Midbrain (tissue), 1 donor: ENCODE measurements at regions not wholly inside any gene's neighbourhood (a gene's known extent, or its start where the extent isn't known, plus 50 kb on each side); places are given as distances from the start of the nearest gene placed in this dataset.
"Not testable (repeated sequence)": the region's sequence is repeated elsewhere in the genome, so short reads cannot be mapped to it uniquely, and the experiment has no call there.

Experiments used
- DNase-seq: peaks from one replicate; lab custom pipeline; 2025; lab: John Stamatoyannopoulos, UW

DNA sequence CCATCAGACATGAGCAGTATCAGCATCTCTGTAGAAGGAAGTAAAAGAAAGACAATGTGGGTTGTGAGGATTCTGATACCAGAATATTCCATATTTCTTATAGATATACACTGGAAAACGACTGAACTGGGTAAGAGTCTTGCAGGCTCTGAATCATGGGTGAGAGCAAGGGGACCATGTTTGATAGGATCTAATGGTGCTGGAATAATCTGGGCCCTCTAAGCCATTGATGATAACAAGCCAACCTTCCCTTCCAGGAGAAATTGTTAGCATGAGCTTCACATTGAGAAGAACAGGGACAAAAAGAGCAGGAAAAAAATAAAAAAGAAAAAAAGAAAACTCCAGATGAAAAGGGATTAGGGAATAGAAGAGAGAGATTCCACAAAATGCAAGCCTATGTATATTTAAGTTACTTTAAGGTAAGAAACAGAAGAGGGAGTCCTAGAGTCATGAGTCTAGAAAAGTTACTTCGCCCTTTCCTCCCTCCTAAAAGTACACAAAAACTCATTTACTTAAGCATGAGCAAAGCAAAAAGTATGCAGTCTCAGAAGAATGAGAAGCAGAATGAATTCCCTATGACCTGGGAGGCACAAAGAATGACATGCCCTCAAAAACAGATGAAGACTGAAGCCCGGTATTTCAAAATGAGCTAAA lies 181.9 kb downstream of the TMEM26 start:
- DNase-seq = no peak

DNA sequence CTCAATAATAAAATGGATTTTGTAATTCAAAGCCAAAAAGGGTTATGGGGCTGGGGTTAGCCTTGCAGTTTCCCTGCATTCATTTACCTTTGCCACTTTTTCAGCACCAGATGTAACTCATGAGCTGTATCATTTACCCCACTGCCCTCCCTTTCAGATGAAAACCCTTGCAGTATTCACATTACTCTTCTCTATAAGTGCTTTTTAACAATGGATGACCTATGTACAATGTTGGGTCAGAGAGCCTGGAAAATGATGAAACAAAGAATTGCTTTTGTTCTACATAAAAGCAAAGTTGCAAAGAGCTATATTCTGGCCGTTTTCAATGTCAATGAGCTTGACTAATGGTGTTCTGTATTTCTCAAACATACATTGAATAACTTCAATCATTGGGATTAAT lies 189.7 kb downstream of the TMEM26 start:
- no peak for DNase-seq

DNA sequence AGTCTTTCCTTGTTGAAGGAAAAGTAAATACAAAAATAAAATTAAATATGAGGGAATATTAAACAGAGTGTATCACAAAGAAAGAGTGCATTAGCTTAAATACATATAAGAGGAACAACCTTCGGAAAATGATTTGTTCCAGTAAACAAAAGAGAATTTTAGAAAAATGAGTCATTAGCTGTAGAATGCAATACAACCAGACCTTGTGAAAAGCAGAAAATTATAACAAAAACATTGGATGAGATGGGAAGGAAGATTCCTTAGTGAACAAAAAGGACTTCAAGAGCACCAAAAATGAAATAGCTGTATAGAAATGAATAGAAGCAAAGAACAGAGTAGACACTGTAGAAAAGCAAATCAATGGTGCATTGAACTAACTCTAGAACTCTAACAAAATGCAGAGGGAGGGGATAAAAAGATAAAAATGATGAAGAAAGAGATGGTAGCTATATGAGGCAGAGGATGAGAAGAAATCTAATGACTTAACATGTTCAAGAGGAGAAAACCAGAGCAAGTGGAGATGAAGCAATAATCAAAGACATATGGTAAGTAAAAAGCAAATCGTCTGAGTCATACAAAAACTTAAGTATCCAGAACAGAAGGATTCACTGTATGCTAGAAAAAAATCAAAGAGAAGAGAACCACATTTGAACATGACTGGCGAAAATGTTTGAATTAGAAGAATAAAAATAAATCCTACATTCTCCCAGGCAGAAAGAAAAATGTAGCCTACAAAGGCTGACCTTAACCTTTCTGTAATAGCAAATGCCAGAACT lies 190.5 kb downstream of the TMEM26 start:
- DNase-seq = no peak

DNA sequence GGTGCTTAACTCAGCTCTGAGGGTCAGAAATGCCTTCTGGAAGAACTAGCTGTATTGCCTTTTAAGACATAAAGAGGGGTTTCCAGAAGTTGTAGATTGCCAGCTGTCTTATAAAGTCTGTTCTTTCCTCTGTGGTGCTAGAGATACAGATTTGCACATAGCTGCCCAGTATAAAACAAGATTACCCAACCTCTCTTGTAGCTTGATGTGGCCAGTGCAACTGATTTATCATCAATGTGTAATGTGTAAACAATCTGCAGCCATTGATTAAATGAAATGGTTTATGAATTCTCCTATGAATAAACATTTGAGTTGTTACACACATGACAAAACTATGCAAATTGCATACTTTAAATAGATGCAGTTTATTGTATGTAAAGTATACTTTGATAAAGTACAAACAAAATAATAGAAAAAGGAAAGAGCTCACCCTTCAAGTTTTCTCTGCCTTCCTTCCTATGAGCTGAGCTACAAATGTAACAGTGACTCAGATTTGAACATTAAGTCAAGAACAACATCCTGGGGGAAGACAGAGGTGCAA lies 195.2 kb downstream of the TMEM26 start:
- no peak for DNase-seq

DNA sequence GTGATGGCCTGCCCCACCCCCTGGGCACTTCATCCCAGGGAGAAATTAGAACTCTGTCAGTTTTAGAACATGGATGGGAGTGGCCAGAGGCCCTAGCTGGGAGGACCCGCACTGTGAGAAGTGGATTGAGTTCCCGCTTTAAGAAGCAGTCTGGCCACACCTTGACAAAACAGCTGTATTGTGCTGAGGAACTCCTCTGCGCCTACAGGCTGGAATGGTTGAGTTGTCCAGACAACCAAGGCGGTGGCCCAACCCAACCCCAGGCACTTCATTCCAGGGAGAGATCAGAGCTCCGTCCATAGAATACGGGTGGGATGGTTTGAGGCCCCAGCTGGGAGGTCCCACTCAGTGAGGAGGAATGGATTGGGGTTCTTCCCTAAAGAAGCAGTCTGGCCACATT lies 196.0 kb downstream of the TMEM26 start:
- no peak for DNase-seq

DNA sequence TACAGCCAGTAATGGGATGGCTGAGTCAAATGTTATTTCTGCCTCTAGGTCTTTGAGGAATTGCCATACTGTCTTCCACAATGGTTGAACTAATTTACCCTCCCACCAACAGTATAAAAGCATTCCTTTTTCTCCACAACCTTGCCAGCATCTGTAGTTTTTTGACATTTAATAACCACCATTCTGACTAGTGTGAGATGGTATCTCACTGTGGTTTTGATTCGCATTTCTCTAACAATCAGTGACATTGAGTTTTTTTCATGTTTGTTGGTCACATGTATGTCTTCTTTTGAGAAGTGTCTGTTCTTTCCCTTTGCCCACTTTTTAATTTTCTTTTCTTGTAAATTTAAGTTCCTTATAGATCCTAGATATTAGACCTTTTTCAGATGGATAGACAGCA lies 200.9 kb downstream of the TMEM26 start:
- not testable (repeated sequence) for DNase-seq

DNA sequence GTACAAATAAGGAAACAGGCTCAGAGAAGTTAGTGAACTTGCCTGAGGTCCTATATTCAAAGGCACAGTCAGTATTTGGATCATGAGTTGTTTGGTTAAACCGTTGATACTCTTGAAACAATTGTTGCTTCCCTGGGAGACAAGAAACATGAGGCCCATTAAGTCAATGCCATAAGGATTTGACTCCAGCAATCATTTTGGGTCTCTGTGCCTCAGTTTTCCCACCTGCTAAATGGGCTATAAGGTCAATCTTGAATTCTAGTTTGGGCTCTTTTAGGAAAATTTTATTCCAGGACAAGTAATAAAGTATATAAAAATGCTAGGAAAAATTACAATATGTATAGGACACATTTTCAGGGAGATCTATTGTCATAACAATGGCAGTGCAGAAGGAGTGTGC lies 202.1 kb downstream of the TMEM26 start:
- DNase-seq = no peak

DNA sequence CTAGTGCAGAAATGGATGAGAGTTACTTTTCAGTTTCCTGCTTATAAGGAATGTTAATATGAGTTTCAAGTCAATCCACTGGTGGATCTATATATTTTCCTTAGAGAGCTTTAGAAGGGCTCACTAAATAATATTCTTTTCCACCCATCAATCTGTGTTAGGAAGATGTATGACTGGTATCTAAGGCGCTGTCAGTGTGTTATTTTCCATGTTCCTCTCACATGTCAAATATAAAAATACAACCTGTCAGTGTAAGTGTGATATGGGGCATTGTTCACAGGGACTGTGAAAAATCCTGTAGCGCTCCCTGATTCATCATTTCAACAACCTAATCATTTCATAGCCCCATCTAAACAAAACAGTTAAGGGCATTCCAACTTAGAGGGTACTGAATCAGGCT lies 203.1 kb downstream of the TMEM26 start:
- no peak for DNase-seq

DNA sequence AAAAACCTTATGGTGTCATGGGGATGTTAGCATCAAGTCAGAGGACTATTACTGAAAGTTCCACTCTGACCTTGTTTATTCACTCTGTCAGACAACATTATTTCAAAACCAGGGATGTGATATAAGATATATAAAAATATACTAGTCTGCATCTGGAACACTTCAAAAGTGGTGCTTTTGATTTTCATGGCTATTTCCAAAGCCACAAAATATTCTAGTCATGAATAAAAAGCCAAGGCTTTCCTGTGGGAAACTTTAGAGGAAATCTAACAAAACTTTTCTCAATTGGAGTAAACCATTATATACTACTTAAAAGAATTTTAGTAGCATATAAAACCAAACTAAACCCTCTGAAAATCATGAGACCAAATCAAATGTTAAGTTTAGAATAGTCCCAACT lies 205.2 kb downstream of the TMEM26 start:
- no peak for DNase-seq

DNA sequence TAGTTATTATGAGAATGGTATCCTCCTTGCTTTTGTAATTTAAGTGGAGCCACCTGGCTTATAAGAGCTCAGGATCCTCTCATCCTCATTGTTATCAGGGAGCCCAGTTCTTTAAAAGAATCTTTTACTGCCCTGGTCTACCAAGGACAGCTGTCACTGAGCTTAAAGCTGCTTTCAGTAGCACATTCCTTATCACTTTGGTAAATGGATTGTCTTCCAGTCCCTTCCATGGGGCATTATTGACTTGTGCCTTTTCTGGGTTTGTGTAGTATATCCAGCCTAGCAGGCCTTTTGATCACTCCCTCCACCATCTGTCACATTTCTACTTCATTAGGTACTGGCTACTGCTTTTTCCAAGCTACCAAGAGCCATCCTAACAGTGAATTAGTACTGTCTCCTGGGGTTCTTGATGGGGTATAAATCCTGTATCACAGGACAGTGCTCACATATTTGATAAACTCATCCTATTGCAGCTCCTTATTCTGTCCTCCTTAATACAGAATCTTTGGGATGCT lies 208.9 kb downstream of the TMEM26 start:
- DNase-seq = no peak

DNA sequence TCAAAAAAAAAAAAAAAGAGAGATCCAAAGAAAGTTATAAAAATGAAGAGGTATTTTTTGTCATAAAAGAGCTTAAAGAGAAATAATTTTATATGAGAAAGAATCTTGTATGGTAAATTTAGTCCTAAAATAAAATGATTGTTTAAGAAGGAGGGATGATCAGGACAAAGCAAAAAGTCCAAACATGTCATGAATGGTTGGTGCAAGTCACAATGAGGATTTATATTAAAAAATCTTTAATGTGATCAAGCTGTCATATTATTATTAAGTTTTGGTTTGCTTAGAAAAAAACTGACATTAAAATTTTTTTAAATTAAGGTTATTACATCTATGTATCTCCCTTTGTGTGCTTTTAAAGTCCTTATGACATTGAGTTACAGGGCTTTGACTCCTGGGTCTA lies 220.4 kb downstream of the TMEM26 start:
- DNase-seq = no peak

DNA sequence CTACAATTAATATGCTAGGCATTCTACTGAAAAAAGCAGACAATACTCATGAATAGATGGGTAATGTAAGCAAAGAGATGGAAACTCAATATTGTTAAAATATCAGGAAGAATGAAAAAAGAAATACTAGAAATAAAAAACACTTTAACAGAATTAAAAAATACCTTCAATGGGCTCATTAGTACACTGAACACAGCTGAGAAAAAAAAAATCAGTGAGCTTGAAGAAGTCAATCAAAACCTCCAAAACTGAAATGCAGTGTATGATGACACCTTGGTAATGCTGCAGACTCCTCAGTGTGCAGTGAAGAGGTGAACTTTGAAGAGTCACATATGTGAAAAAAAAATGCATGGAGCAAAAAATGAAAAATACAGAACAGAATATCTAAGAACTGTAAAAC lies 227.2 kb downstream of the TMEM26 start:
- no peak for DNase-seq

DNA sequence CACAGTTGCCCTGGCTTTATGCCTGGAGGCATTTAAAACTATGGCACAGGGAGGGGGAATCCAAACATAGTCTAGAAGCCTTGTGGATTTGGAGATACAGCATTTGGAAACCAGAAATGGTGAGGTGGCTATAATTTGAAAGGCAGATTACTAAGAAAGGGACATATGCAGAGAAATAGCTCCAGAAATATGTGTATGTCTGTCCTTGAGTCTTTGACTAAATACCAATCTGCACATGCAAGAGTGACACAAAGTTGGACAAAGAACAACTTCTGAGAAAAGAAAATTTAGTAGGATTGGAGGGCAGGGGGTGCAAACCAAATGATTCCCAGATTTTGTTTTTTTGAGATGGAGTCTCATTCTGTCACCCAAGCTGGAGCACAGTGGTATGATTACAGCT lies 229.6 kb downstream of the TMEM26 start:
- no peak for DNase-seq

DNA sequence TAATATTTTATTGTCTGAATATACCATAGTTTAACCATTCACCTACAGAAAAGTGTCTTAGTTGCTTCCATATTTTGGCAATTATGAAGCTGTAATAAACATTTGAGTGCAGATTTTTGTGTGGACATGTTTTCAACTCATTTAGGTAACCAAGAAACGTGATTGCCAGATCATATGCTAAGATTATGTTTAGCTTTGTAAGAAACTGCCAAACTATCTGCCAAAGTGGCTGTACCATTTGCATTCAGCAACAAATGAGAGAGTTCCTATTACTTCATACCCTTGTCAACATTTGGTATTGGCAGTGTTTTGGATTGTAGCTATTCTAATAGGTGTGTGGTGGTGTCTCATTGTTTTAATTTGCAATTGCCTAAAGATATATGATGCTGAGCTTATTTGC lies 233.5 kb downstream of the TMEM26 start:
- DNase-seq = no peak

DNA sequence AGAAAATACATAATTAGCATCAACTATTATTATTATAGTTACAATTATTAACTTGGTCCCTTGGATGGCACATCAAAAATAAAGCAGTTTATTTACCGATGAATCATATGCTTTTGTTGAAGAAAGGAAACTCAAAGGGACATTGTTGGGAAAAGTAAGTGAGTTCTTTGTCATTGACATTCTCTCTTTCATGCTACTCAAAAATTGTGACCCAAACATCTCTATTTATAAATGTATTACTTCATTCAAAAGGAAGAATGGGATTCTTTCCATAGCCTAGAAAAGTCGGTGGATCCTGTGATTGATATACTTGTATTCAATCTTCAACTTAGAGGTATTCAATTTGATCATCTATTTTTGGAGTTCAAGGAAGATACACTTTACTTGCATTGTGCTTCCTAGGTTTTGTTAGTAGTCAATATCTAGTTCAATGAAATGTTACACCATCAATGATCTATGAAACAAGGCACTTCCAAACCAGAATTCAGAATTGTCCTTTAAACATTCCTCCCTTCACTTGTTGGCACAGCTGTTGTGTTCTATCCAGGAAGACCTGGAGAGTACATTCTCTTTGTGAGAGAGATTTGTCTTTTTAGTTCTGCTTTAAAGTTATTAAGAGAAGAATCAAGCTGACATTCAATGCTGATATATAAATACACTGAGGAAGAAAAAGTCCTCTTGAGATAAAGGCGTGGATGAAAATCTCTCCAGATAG lies 235.2 kb downstream of the TMEM26 start:
- no peak for DNase-seq

DNA sequence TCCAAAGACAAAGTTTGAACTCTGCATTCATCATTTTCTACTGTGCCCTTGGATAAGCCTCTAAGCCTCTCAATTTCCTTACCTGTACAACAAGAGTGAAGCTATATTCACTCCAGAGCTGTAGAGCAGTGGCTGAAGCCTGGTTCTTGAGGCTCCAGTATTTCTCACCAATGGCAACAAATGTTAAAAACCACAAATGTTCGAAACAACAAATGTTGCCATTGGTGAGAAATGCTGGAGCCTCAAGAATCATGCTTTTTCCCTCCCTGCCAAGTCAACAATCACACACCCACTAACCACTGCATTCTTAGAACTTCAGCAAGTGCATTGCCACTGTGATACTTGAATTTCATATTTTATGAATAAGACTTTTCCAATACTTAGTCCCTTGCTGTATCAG lies 237.9 kb downstream of the TMEM26 start:
- DNase-seq = no peak

DNA sequence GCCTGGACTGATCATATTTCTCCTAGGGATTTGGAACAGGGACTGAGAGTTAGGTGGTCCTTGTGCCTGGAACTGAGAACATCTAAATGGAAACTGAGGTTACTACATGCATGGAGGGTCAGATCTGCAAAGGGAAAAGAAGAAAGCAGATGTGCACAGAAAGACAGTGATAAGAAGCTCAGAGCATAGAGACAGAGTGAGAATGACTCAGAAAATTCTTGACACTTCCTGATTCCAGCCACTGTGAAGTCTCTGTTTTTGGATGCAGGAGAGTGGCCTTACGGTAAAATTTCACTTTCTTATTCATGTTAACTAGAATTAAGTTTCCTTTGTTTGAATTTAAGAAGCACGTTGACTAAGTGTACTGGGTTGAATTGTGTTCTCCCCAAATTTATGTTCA lies 241.7 kb downstream of the TMEM26 start:
- no peak for DNase-seq

DNA sequence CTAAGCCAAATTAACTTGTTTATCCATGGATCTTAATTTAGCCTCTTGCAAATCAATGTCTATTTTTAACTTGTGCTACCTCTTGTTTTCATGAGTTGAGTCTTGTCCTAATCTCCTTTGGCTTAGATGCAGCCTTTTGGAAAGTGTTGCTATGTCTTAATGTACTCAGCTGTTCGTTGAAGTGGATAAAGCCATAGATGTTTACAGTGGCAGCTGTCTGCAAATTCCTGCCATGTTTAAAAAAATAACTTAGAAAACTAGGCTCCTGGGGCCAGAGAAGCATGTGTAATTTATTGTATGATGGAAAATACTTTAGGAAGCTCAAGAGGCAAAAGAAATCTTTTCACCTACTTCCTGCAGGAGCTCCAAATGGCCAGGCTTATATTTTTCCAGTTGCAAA lies 253.1 kb upstream of the RHOBTB1 start:
- no peak for DNase-seq

DNA sequence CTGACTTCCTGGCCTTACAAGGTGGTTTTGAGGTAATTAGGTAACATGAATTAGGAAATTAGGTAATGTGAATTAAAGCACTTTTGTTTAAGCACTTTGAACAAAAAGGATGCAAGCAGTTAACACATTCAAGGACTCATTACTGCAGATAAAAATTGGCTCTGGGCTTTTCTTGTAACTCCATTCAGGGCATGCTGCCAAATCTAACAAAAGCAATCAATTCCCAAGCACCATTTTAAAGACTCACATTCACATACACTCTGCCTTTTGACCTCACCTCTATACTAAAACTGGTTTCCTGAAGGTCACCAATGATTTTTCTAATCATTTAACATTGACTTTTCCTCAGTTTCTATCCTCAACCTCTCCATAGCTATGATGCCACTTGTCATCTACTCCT lies 251.2 kb upstream of the RHOBTB1 start:
- DNase-seq = no peak

DNA sequence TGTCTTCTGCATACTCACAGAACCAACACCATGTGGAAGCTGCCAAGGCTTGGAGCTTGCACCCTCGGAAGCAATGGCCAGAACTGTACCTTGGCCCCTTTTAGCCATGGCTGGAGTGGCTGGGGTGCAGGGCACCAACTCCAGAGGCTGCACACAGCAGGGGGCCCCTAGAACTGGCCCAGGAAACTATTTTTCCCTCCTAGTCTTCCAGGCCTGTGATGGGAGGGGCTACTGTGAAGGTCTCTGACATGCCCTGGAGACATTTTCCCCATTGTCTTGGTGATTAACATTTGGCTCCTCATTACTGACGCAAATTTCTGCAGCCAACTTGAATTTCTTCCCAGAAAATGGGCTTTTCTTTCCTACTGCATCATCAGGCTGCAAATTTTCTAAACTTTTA lies 248.6 kb upstream of the RHOBTB1 start:
- DNase-seq = not testable (repeated sequence)

DNA sequence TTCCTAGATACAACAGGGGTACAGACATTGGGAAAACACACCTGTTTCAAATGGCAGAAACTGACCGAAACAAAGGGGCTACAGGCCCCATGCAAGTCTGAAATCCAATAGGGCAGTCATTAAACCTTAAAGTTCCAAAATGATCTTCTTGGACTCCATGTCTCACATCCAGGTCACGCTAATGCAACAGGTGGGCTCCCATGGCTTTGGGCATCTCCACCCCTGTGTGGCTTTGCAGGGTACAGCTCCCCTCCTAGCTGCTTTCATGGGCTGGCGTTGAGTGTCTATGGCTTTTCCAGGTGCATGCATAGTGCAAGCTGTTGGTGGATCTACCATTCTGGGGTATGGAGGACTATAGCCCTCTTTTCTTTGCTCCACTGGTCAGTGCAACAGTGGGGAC lies 248.1 kb upstream of the RHOBTB1 start:
- no peak for DNase-seq

DNA sequence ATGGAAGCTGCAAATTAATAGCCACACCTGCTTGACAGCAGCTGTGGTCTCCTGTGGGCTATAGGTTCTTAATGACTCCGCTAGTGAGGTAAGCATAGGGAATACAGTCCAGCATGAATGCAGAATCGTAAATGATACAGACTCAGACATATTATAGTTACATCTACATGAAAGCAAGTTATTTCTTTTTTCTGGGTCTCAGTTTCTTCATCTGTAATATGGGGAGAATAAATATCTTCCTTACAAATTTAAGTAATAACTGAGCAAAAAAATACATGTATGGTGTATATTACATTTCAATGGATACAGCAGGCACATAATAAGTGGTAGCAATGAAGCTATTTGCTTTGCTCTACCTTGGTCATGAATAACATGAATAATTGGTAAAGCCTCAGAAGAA lies 245.9 kb upstream of the RHOBTB1 start:
- DNase-seq = no peak

DNA sequence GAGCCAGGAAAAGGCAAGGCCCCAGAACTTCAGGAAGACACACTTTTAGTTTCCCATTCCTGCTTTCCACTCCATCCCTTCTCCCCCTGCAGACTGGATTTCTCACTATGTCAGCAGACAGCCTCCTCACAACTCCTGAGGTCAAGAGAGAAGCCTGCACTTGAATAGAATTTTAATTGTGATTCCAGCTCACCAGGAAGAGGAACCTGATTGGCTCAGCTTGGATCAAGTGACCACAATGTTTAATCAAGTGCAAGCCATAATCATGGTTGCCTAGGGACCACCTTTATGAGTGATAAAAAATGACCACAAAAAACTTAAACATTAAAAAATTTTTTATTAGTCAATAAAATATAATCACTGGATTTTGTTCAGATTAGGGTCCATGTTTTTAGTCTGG lies 244.7 kb upstream of the RHOBTB1 start:
- DNase-seq = no peak
